GM12878 (cell line): ENCODE measurements at regions not wholly inside any gene's neighbourhood (a gene's known extent, or its start where the extent isn't known, plus 50 kb on each side); places are given as distances from the start of the nearest gene placed in this dataset.

Source experiments
- ATAC-seq: fragments of 200-7000 bp; cut with Tn5 transposase; 3 replicates; pipeline ENCODE4 v1.9.1; 2020; ENCODE audit warnings: mild to moderate bottlenecking, moderate library complexity
- BruUV-seq: library from RNA; stranded (reverse); fragments of 400-500 nt; replicated peaks from 2 replicates; lab custom pipeline; 2021; lab: Mats Ljungman, UMichigan
- CTCF ChIA-PET: fragments of 300-600 bp; sonication (Branson Sonifier 250); formaldehyde crosslinking; extraction: SDS; loops from one replicate; lab custom pipeline; 2021; ENCODE audit warnings: inconsistent platforms; lab: Yijun Ruan, JAX
- POLR2A ChIA-PET: fragments of 350-600 bp; formaldehyde crosslinking; extraction: SDS; loops from one replicate; lab custom pipeline; 2021; ENCODE audit warnings: inconsistent platforms; lab: Charles Lee
- RAD21 ChIA-PET: fragments of 300-600 bp; sonication (Branson Sonifier 250); formaldehyde crosslinking; loops from one replicate; lab custom pipeline; 2023; ENCODE audit warnings: antibody characterized with exemption; ENCODE audit not compliant: unreplicated experiment; lab: Charles Lee
- SMC1A ChIA-PET: fragments of 300-600 bp; sonication (Branson Sonifier 250); formaldehyde crosslinking; loops from one replicate; lab custom pipeline; 2023; ENCODE audit not compliant: unreplicated experiment, uncharacterized antibody; lab: Charles Lee
- DNase-seq: peaks from one replicate; pipeline ENCODE4 v3.0.0-alpha.2; 2011; ENCODE audit warnings: low read depth, low spot score
- FAIRE-seq: peaks from 3 replicates; lab custom pipeline; 2011; peaks lifted over from hg19 to GRCh38; lab: Jason Lieb, UNC
- H2AFZ ChIP-seq: 2 replicates; pipeline ENCODE4 v1.6.0; 2011; ENCODE audit warnings: low read depth, low read length, control low read depth; ENCODE audit not compliant: control insufficient read depth
- H3K27ac ChIP-seq: 2 replicates; pipeline ENCODE4 v1.5.1; 2011; ENCODE audit warnings: control low read depth; ENCODE audit not compliant: control insufficient read depth, insufficient read depth
- H3K27me3 ChIP-seq, 2 experiments: replicated peaks in 1 of 2; 2 replicates each; pipeline versions ENCODE4 v1.6.0 to v1.6.1; 2011; ENCODE audit warnings: low read length in 1 of 2; ENCODE audit not compliant: control insufficient read depth in 2 of 2, insufficient read depth in 2 of 2
- H3K36me3 ChIP-seq, 2 experiments: 2 replicates each; pipeline ENCODE4 v1.5.1; 2011; ENCODE audit warnings: low read length in 1 of 2; ENCODE audit not compliant: control insufficient read depth in 2 of 2, insufficient read depth in 2 of 2
- H3K4me1 ChIP-seq: 2 replicates; pipeline ENCODE4 v1.6.1; 2011; ENCODE audit warnings: mild to moderate bottlenecking, low read length, moderate library complexity, mixed read lengths; ENCODE audit not compliant: control insufficient read depth, insufficient read depth
- H3K4me2 ChIP-seq: 2 replicates; pipeline ENCODE4 v1.6.0; 2011; ENCODE audit warnings: control low read depth; ENCODE audit not compliant: control insufficient read depth, insufficient read depth
- H3K4me3 ChIP-seq: fragments of 200-600 bp; sonication (generic); 2 replicates; pipeline ENCODE4 v1.5.1; 2016
- H3K79me2 ChIP-seq: 2 replicates; pipeline ENCODE4 v1.6.0; 2011; ENCODE audit warnings: low read length; ENCODE audit not compliant: control insufficient read depth, insufficient read depth
- H3K9ac ChIP-seq: 2 replicates; pipeline ENCODE4 v1.8.0; 2011; ENCODE audit warnings: low read length, control low read depth, mixed read lengths; ENCODE audit not compliant: control insufficient read depth, insufficient read depth
- H3K9me3 ChIP-seq: replicated peaks from 3 replicates; pipeline ENCODE4 v1.5.1; 2011; ENCODE audit warnings: mild to moderate bottlenecking, low read length; ENCODE audit not compliant: control insufficient read depth, insufficient read depth
- H4K20me1 ChIP-seq: 2 replicates; pipeline ENCODE4 v1.6.0; 2011; ENCODE audit not compliant: control insufficient read depth, insufficient read depth
- ATF2 ChIP-seq: IDR thresholded peaks from 2 replicates; pipeline ENCODE4 v1.6.1; 2012; ENCODE audit warnings: low read length, inconsistent platforms
- BHLHE40 ChIP-seq, 2 experiments: fragments of 450-650 bp in 1 of 2; IDR thresholded peaks; 2 replicates each; pipeline ENCODE4 v1.6.1; 2011 to 2017; ENCODE audit warnings: low read depth in 2 of 2, borderline replicate concordance in 1 of 2, improper control_type of control experiment in 1 of 2, low read length in 1 of 2, mild to moderate bottlenecking in 1 of 2
- IRF4 ChIP-seq: IDR thresholded peaks from 2 replicates; pipeline ENCODE4 v1.6.1; 2011; ENCODE audit warnings: low read depth, low read length
- IRF5 ChIP-seq: fragments of 450-650 bp; IDR thresholded peaks from 2 replicates; pipeline ENCODE4 v1.6.1; 2017; ENCODE audit warnings: borderline replicate concordance
- MAX ChIP-seq: IDR thresholded peaks from 2 replicates; pipeline ENCODE4 v1.6.1; 2012; ENCODE audit warnings: low read depth, low read length, improper control_type of control experiment
- MEF2B ChIP-seq: fragments of 450-650 bp; IDR thresholded peaks from 2 replicates; pipeline ENCODE4 v1.6.1; 2018; ENCODE audit warnings: mild to moderate bottlenecking, moderate library complexity; ENCODE audit not compliant: partially characterized antibody, poor library complexity, severe bottlenecking
- MLLT1 ChIP-seq: fragments of 450-650 bp; IDR thresholded peaks from 2 replicates; pipeline ENCODE4 v1.6.1; 2016; ENCODE audit warnings: mild to moderate bottlenecking
- NFYA ChIP-seq: IDR thresholded peaks from 2 replicates; pipeline ENCODE4 v1.6.1; 2011; ENCODE audit warnings: low read depth, mild to moderate bottlenecking, low read length, improper control_type of control experiment, borderline replicate concordance
- NR2C2 ChIP-seq: IDR thresholded peaks from 2 replicates; pipeline ENCODE4 v1.6.1; 2011; ENCODE audit warnings: borderline replicate concordance, low read depth; ENCODE audit not compliant: control insufficient read depth, insufficient read length
- SMAD1 ChIP-seq: fragments of 450-650 bp; IDR thresholded peaks from 2 replicates; pipeline ENCODE4 v1.6.1; 2018; ENCODE audit warnings: mild to moderate bottlenecking, low read depth; ENCODE audit not compliant: partially characterized antibody
- TCF7 ChIP-seq: IDR thresholded peaks from 2 replicates; pipeline ENCODE4 v1.6.1; 2014; ENCODE audit warnings: antibody characterized with exemption, borderline replicate concordance
- WRNIP1 ChIP-seq: IDR thresholded peaks from 2 replicates; pipeline ENCODE4 v1.6.1; 2011; ENCODE audit warnings: low read depth, low read length, improper control_type of control experiment, borderline replicate concordance
- WGBS: methylation state at CpG from one replicate; pipeline ENCODE4 v1.1.6; 2016; ENCODE audit warnings: low lambda C conversion rate; ENCODE audit not compliant: insufficient replicate concordance, insufficient coverage; ENCODE audit errors: missing lambda C conversion rate; 5-methylcytosine and 5-hydroxymethylcytosine counted together
- in situ Hi-C: fragments of 300-500 bp; cut with MboI; formaldehyde crosslinking; loops from 9 replicates; pipeline ENCODE4 v1.14.3; 2018; ENCODE audit warnings: mixed read lengths
- intact Hi-C: fragments of 100-400 bp; cut with micrococcal nuclease; formaldehyde crosslinking; loops from one replicate; pipeline ENCODE4 v1.14.2; 2022; ENCODE audit not compliant: unreplicated experiment

- ChIA-PET CTCF (no interaction called here), POLR2A (no interaction called here)
Measured at GRCh38 chr10:128781637-128782036, 655.4 kb upstream of the MKI67 start.

More at GRCh38 chr10:128781637-128782036, 655.4 kb upstream of the MKI67 start:
- Histone ChIP-seq H3K36me3 (no peaks in the 10 kb centered on the region), H2AFZ (no peak overlapping the region), H3K4me2 (no peak overlapping the region), H3K27ac (no peak overlapping the region), H4K20me1 (no peaks in the 10 kb centered on the region), H3K27me3 (no peaks in the 10 kb centered on the region), H3K79me2 (no peaks in the 10 kb centered on the region), H3K4me1 (no peaks in the 10 kb centered on the region), H3K9me3 (no peaks in the 10 kb centered on the region), H3K4me3 (no peak overlapping the region), H3K9ac (no peak overlapping the region)
- DNase-seq (no peak), ATAC-seq (no peak), FAIRE-seq (no peak)
- SMC1A ChIA-PET, result no interaction called here
- BruUV-seq, result no TSS peak
- RAD21 ChIA-PET, result no interaction called here
- 60% methylated on average over 3 of the region's 3 CpGs for WGBS
- intact Hi-C loops, result loop anchor here (10.0 kb wide), 1 partner anchor 63 kb away; no protein-coding TSS in a partner anchor
- TF ChIP-seq IRF5, result no peak
- TF ChIP-seq WRNIP1, result no peak
- TF ChIP-seq MLLT1, result no peak
- TF ChIP-seq SMAD1, result no peak
- no peak for TF ChIP-seq TCF7
- no peak for TF ChIP-seq IRF4
- no peak for TF ChIP-seq BHLHE40 (IDR thresholded peaks at IDR 0.05; ENCODE audit: borderline replicate concordance in 1 of 2, low read depth in 2 of 2, low read length in 1 of 2)
- TF ChIP-seq ATF2, result no peak
- TF ChIP-seq NFYA, result no peak
- TF ChIP-seq NR2C2, result no peak
- TF ChIP-seq MAX, result no peak
- no peak for TF ChIP-seq MEF2B
- TF ChIP-seq, all 136 proteins: peak for 0
- in situ Hi-C loops, result no loop called here
